C4-2B (cell line): ENCODE measurements at regions not wholly inside any gene's neighbourhood (a gene's known extent, or its start where the extent isn't known, plus 50 kb on each side); places are given as distances from the start of the nearest gene placed in this dataset.

Source experiments
- CTCF ChIP-seq: fragments of 450-650 bp; conservative IDR thresholded peaks from 2 replicates; pipeline ENCODE4 v1.5.1; 2017; ENCODE audit warnings: mild to moderate bottlenecking
- ZFX ChIP-seq: fragments of 450-650 bp; IDR thresholded peaks from 2 replicates; pipeline ENCODE4 v1.6.1; 2017

- TF ChIP-seq CTCF (no peak), ZFX (no peak)
Measured at GRCh38 chr3:78177780-78178179, 1137.9 kb downstream of the ROBO2 start.
